ENCODE measurements at regions not wholly inside any gene's neighbourhood (a gene's known extent, or its start where the extent isn't known, plus 50 kb on each side); places are given as distances from the start of the nearest gene placed in this dataset.

DNA sequence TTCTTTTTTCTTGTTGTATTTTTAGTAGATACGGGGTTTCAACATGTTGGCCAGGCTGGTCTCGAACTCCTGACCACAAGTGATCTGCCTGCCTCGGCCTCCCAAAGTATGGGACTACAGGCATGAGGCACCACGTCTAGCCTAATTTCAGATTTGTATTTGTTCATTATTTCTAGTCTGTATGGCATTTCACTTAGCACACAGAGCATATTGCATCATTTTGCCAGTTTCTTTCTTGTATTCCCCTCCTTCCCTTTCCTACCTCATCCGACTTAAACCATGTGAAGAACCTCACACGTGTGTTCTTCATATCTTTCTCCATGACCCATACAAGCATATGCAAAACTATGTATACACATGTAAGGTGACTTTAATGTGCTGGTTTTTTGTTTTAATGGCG, 470.0 kb downstream of the CBLN4 start:
- ATAC-seq: no peak

DNA sequence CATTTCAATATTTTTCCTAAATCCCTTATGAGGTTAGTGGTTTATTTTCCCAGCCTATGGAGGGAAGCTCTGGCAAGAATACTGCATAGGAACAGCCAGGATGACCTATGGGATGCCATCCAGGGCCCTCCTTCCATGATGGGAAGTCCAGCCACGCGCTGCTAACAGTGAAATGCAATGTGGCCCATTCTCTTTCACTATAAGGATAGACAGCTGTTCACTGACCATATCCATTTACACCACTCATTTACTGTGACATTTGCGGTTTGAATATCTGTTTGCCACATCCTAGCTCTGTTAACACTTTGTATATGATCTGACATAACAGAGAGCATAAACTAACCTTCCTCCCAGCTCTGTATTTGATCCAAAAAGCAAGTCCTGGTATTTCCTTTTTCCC, 471.7 kb downstream of the CBLN4 start:
- Histone ChIP-seq H3K27me3 (ENCODE audit: insufficient read depth) (no peaks in the 10 kb centered on the region), H3K4me3 (no peak overlapping the region), H3K9me2 (ENCODE audit: insufficient read depth) (no peaks in the 10 kb centered on the region), H3K79me2 (replicated peaks; ENCODE audit: insufficient read depth) (no peaks in the 10 kb centered on the region), H3F3A (replicated peaks; ENCODE audit: low read depth) (no peaks in the 10 kb centered on the region), H4K20me1 (replicated peaks; ENCODE audit: insufficient read depth) (no peaks in the 10 kb centered on the region), H2AFZ (no peak overlapping the region), H3K4me2 (no peak overlapping the region), H3K36me3 (ENCODE audit: insufficient read depth) (peaks cover 5% of the 10 kb centered on the region; the same call in 1 of the 2 replicates), H3K4me1 (ENCODE audit: insufficient read depth) (no peaks in the 10 kb centered on the region), H3K27ac (ENCODE audit: low read depth) (no peak overlapping the region)
- no peak for DNase-seq (ENCODE audit: low spot score)
- no peaks in the 10 kb centered on the region for H3K4me1 Mint-ChIP-seq
- no peak overlapping the region for H3K4me3 Mint-ChIP-seq
- peaks cover 33% of the 10 kb centered on the region for H3K36me3 Mint-ChIP-seq (ENCODE audit: low read depth)
- no peak for ATAC-seq
- peaks cover 81% of the 10 kb centered on the region for H3K9me3 Mint-ChIP-seq
- peaks cover 4% of the 10 kb centered on the region for H3K27me3 Mint-ChIP-seq (ENCODE audit: insufficient read depth, low read depth, poor library complexity)
- no peak overlapping the region for H3K27ac Mint-ChIP-seq
- TF ChIP-seq JUNB (IDR thresholded peaks at IDR 0.05; ENCODE audit: unreplicated experiment): no peak
- TF ChIP-seq CREB1 (CRISPR knock-in tag; IDR thresholded peaks at IDR 0.05; ENCODE audit: low read depth): no peak

More for the DNA sequence above, 470.0 kb downstream of the CBLN4 start:
- no peak for DNase-seq (ENCODE audit: low spot score)
- Mint-ChIP-seq H3K36me3 (ENCODE audit: low read depth) (peaks cover 33% of the 10 kb centered on the region), H3K27me3 (ENCODE audit: insufficient read depth, low read depth, poor library complexity) (peaks cover 4% of the 10 kb centered on the region), H3K9me3 (peaks cover 83% of the 10 kb centered on the region), H3K4me1 (no peaks in the 10 kb centered on the region), H3K27ac (no peak overlapping the region), H3K4me3 (no peak overlapping the region)
- Histone ChIP-seq H3K4me3 (no peak overlapping the region), H3K27me3 (ENCODE audit: insufficient read depth) (no peaks in the 10 kb centered on the region), H2AFZ (no peak overlapping the region), H3K27ac (ENCODE audit: low read depth) (no peak overlapping the region), H3K4me2 (no peak overlapping the region), H3K79me2 (replicated peaks; ENCODE audit: insufficient read depth) (no peaks in the 10 kb centered on the region), H3K9me2 (ENCODE audit: insufficient read depth) (no peaks in the 10 kb centered on the region), H3F3A (replicated peaks; ENCODE audit: low read depth) (no peaks in the 10 kb centered on the region), H3K4me1 (ENCODE audit: insufficient read depth) (no peaks in the 10 kb centered on the region), H3K36me3 (ENCODE audit: insufficient read depth) (peaks cover 3% of the 10 kb centered on the region; the same call in 1 of the 2 replicates), H4K20me1 (replicated peaks; ENCODE audit: insufficient read depth) (no peaks in the 10 kb centered on the region)
- TF ChIP-seq CREB1 (CRISPR knock-in tag; IDR thresholded peaks at IDR 0.05; ENCODE audit: low read depth): no peak
- TF ChIP-seq, protein P1, sequence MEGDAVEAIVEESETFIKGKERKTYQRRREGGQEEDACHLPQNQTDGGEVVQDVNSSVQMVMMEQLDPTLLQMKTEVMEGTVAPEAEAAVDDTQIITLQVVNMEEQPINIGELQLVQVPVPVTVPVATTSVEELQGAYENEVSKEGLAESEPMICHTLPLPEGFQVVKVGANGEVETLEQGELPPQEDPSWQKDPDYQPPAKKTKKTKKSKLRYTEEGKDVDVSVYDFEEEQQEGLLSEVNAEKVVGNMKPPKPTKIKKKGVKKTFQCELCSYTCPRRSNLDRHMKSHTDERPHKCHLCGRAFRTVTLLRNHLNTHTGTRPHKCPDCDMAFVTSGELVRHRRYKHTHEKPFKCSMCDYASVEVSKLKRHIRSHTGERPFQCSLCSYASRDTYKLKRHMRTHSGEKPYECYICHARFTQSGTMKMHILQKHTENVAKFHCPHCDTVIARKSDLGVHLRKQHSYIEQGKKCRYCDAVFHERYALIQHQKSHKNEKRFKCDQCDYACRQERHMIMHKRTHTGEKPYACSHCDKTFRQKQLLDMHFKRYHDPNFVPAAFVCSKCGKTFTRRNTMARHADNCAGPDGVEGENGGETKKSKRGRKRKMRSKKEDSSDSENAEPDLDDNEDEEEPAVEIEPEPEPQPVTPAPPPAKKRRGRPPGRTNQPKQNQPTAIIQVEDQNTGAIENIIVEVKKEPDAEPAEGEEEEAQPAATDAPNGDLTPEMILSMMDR (conservative IDR thresholded peaks at IDR 0.05; ENCODE audit: low read depth in 2 of 2): no peak
- no peak for TF ChIP-seq ZNF331 (CRISPR knock-in tag; IDR thresholded peaks at IDR 0.05; ENCODE audit: low read depth)

DNA sequence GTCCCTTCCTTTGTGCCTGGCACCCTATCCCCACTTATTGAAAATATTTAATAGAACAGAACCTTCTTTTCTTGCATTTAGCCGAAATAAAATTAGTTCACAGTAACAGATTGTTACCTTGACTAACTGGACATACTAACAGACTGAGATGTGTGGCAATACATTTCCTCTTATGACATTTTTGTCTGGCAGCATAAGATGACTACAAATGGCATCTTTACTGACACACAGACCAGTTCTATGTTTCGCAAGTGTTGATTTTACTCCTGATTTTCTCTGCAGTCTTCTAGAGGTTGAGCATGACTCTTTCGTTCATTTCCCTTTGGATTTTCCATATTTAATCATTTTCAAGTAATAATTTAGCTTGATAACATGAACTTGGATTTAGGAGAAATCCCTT, 474.6 kb downstream of the CBLN4 start:
- H4K20me1 ChIP-seq (replicated peaks; ENCODE audit: insufficient read depth): no peaks in the 10 kb centered on the region
- H3K36me3 ChIP-seq (ENCODE audit: insufficient read depth): peaks cover 3% of the 10 kb centered on the region
- H3K9me3 Mint-ChIP-seq: peaks cover 84% of the 10 kb centered on the region
- H3K4me1 ChIP-seq (ENCODE audit: insufficient read depth): no peaks in the 10 kb centered on the region
- no peak overlapping the region for H3K27ac ChIP-seq (ENCODE audit: low read depth)
- H3K79me2 ChIP-seq (replicated peaks; ENCODE audit: insufficient read depth): no peaks in the 10 kb centered on the region
- H3K4me2 ChIP-seq: no peak overlapping the region
- DNase-seq (ENCODE audit: low spot score) (no peak), ATAC-seq (no peak)
- H3K4me3 ChIP-seq: no peak overlapping the region
- H2AFZ ChIP-seq: no peak overlapping the region
- no peaks in the 10 kb centered on the region for H3F3A ChIP-seq (replicated peaks; ENCODE audit: low read depth)
- H3K36me3 Mint-ChIP-seq (ENCODE audit: low read depth): peaks cover 43% of the 10 kb centered on the region
- H3K4me1 Mint-ChIP-seq: no peaks in the 10 kb centered on the region
- H3K9me2 ChIP-seq (ENCODE audit: insufficient read depth): no peaks in the 10 kb centered on the region
- H3K27me3 Mint-ChIP-seq (ENCODE audit: insufficient read depth, low read depth, poor library complexity): peaks cover 4% of the 10 kb centered on the region
- H3K27ac Mint-ChIP-seq: no peak overlapping the region
- H3K27me3 ChIP-seq (ENCODE audit: insufficient read depth): no peaks in the 10 kb centered on the region
- no peak overlapping the region for H3K4me3 Mint-ChIP-seq
- TF ChIP-seq NANOG (IDR thresholded peaks at IDR 0.05; ENCODE audit: borderline replicate concordance): no peak
- TF ChIP-seq EZH2 (IDR thresholded peaks at IDR 0.05; ENCODE audit: low read depth, unreplicated experiment): no peak
- TF ChIP-seq, protein P2, sequence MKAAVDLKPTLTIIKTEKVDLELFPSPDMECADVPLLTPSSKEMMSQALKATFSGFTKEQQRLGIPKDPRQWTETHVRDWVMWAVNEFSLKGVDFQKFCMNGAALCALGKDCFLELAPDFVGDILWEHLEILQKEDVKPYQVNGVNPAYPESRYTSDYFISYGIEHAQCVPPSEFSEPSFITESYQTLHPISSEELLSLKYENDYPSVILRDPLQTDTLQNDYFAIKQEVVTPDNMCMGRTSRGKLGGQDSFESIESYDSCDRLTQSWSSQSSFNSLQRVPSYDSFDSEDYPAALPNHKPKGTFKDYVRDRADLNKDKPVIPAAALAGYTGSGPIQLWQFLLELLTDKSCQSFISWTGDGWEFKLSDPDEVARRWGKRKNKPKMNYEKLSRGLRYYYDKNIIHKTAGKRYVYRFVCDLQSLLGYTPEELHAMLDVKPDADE (IDR thresholded peaks at IDR 0.05): no peak
- no peak for TF ChIP-seq CREB1 (CRISPR knock-in tag; IDR thresholded peaks at IDR 0.05; ENCODE audit: low read depth)
- TF ChIP-seq JUNB (IDR thresholded peaks at IDR 0.05; ENCODE audit: unreplicated experiment): no peak
- TF ChIP-seq POLR2AphosphoS5 (IDR thresholded peaks at IDR 0.05; ENCODE audit: low read depth): no peak
- no peak for TF ChIP-seq EZH2phosphoT487 (IDR thresholded peaks at IDR 0.05; ENCODE audit: unreplicated experiment)
- TF ChIP-seq STAT1 (IDR thresholded peaks at IDR 0.05; ENCODE audit: unreplicated experiment): no peak
- no peak for TF ChIP-seq ZNF114 (CRISPR knock-in tag; IDR thresholded peaks at IDR 0.05)
- TF ChIP-seq, protein P3, sequence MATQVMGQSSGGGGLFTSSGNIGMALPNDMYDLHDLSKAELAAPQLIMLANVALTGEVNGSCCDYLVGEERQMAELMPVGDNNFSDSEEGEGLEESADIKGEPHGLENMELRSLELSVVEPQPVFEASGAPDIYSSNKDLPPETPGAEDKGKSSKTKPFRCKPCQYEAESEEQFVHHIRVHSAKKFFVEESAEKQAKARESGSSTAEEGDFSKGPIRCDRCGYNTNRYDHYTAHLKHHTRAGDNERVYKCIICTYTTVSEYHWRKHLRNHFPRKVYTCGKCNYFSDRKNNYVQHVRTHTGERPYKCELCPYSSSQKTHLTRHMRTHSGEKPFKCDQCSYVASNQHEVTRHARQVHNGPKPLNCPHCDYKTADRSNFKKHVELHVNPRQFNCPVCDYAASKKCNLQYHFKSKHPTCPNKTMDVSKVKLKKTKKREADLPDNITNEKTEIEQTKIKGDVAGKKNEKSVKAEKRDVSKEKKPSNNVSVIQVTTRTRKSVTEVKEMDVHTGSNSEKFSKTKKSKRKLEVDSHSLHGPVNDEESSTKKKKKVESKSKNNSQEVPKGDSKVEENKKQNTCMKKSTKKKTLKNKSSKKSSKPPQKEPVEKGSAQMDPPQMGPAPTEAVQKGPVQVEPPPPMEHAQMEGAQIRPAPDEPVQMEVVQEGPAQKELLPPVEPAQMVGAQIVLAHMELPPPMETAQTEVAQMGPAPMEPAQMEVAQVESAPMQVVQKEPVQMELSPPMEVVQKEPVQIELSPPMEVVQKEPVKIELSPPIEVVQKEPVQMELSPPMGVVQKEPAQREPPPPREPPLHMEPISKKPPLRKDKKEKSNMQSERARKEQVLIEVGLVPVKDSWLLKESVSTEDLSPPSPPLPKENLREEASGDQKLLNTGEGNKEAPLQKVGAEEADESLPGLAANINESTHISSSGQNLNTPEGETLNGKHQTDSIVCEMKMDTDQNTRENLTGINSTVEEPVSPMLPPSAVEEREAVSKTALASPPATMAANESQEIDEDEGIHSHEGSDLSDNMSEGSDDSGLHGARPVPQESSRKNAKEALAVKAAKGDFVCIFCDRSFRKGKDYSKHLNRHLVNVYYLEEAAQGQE (IDR thresholded peaks at IDR 0.05; ENCODE audit: unreplicated experiment): no peak

Measured in GM23338 (cell line).